ENCODE measurements at regions not wholly inside any gene's neighbourhood (a gene's known extent, or its start where the extent isn't known, plus 50 kb on each side); places are given as distances from the start of the nearest gene placed in this dataset.

DNA sequence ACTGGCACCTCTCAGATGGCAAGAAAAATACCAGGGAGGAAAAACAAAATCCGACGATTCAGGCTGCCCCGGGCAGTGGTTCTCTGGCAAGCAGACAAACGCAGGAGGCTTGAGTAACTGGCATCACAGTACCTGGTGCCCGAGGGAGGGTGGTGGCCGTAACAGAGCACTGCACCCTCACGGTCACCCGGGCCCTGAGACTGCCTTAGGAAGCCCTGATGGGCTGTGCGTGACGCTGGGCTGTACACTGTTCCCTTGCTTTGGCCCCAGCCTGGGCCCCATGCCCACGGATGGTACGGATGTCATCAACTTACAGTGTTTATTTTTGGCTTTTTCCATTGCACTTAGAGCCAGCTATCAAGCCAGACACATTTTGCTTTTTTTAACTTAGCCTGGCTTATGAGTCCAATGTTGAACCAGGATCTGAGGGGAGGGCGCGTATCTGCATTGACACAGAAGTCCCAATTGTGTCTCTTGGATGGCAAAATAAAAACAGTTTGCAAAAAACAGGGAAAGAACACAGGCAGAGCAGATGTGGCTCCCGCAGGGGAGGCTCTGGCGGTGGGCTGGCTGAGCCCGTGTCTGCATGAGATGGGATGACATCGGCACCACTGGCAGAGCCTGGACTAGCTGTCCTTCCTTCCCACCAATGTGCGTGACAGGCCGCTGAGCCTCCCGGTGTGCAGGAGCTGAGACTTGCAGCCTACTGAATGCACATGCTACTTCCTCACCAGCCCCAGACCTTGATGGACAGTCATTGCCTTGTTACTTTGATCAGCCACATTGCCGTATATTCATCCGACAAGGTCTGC is 287.7 kb downstream of the FOXL1 start:
- ATAC-seq (no peak), DNase-seq (no peak)
- intact Hi-C loops (cut with DNase I, micrococcal nuclease) = no loop called here

DNA sequence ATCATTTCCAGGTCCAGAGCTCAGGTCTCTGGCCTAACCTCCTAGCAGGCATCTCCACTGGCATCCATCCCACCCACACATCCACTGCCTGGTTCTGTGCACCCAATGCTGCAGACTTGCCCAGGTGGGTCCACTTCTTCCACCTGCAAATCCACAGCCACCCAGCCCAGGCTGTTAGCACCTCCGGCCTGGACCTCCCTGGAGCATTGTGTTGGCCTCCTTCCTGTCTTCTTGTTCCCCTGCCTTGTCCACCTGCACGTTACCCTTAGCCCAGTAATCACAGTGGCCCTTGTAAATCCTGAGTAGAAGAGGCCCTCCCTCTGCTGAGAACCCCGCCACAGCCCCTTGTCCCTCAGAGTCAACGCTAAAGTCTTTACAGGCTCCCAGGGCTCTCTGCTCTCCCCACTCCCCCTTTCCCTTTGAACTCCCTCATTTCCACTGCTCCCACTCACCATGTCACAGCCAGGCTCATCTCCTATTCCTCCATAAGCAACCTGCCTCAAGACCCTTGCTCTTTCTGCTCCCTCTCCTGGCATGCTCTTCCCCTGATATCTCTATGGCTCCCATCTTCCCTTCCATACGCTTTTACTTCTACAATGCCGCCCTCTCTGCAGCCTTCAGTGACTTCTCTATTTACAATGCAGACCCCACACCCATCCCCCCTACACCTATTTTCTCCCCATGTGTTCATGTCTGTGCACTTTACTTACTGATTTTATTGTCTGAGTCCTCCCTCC is 288.8 kb downstream of the FOXL1 start:
- intact Hi-C loops (cut with DNase I, micrococcal nuclease) = no loop called here
- no peak for DNase-seq
- ATAC-seq = no peak

DNA sequence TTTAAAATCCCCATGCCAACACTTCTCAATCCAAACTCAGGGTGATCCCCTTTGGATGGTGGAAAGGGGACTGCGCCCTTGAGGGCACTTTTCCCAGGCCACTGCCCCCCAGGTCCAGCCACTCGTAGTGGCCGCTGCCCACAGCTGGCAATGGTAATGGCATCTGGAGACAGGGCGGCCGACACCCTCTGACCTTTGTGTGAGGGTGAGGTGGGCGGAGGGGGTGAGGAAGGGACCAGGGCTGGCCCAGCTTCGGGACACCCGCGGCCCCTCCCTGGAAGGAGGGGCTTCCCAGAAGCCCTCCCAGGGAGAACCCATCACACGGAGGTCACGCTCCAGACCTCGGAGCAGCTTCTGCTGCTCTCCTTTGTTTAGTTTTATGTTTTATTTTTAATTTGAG is 289.7 kb downstream of the FOXL1 start:
- intact Hi-C loops (cut with DNase I, micrococcal nuclease) = no loop called here
- DNase-seq = no peak
- ATAC-seq = no peak

DNA sequence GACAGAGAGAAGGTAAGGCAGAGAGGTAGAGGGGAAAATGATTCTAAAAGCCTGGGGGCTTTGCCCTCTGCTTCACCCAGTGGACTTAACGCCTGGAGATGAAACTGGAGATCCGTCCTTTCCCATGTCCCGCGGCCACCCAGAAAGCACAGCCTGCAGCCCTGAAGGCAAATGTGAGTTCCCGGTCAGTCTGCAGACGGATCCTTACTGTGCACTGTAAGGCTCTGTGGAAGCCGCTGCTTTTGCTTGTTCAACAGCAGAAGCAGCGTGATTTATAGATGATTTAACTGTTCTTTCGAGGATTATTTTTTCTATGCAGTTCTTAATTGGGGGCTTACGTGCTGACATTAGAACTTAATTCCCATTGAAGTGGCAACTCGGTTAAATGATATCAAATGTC is 290.4 kb downstream of the FOXL1 start:
- no peak for DNase-seq
- intact Hi-C loops (cut with DNase I, micrococcal nuclease) = no loop called here
- ATAC-seq = no peak

DNA sequence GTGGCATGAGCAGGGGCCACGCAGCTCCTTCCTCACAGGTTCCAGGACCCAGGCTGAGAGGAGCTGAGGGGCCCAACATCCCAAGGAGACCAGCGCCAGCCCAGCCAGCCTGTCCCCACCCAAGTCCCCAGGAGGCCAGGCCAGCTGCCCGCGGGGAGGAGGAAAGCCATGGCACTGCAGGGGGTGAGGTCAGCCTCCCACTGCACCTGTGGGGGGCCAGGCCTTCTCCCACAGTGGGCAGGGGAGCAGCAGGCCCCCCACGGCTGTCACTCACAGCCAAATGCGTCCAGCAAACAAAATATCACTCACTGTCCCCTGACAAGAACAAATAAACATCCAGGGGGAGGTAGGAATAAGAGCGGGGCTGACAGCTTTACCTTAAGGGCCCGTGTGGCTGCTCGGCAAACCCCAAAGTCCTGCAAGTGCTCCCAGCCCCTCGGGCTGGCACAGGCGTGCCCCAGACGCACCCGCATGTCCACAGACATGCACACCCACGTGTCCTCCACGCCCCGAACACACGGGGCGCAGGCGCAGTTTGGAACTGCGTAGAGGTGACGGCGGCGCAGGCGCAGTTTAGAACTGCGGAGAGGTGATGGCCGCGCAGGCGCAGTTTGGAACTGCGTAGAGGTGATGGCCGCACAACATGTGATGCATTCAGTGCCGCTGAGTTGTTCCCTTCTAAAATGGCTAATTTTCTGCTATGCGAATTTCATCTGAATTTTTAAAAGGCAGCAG is 291.1 kb downstream of the FOXL1 start:
- no peak for ATAC-seq
- intact Hi-C loops (cut with DNase I, micrococcal nuclease) = no loop called here

DNA sequence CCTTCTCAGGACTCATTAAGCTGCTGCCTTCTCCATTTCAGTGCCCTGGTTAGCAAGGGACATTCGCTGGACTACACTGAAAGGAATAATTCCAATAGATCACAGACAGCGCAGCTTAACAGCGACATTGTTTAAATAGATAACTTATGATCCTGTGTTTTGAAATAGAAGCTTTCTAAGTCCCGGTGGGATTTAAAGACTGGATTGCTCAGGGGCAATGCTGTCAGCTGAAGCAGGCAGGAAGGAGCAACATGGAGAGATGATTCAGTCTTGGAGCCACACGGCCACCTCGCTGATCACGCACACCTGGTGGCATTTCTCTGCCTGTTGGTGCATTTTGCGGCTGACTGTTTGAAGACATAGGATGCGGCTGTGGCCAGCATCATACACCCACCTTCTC is 292.0 kb downstream of the FOXL1 start:
- intact Hi-C loops (cut with DNase I, micrococcal nuclease) = no loop called here
- no peak for DNase-seq
- ATAC-seq = no peak

More for the DNA sequence above, 291.1 kb downstream of the FOXL1 start:
- no peak for DNase-seq

GRCh38 chr16:86872131-86872530 is 293.8 kb downstream of the FOXL1 start:
- ATAC-seq = no peak
- no peak for DNase-seq
- intact Hi-C loops (cut with DNase I, micrococcal nuclease) = no loop called here

GRCh38 chr16:86872833-86873232 is 294.5 kb downstream of the FOXL1 start:
- ATAC-seq (no peak), DNase-seq (no peak)
- intact Hi-C loops (cut with DNase I, micrococcal nuclease) = no loop called here

DNA sequence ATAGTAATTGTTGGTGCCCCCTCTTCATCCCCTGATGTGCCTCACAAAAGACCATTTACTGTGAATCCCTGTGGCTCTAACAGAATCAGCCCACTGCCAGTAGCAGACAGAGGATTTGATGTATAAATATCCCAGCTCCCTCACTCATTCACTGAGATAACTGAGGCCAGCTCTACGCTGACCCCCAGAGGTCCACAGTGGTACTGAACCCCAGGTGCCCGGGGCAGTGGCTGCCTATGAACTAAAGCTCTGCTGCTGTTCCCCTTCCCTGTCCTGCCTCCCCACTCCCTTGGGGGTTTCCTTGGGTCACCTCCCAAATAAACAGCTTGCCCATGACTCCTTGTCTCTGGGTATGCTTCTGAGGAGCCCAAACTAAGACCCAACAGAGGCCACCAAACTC is 295.8 kb downstream of the FOXL1 start:
- intact Hi-C loops (cut with DNase I, micrococcal nuclease) = no loop called here
- peak; percentile 34 for ATAC-seq

GRCh38 chr16:86876499-86876898 is 298.1 kb downstream of the FOXL1 start:
- DNase-seq = no peak
- ATAC-seq = no peak
- intact Hi-C loops (cut with DNase I, micrococcal nuclease) = no loop called here

More for the DNA sequence above, 295.8 kb downstream of the FOXL1 start:
- no peak for DNase-seq

DNA sequence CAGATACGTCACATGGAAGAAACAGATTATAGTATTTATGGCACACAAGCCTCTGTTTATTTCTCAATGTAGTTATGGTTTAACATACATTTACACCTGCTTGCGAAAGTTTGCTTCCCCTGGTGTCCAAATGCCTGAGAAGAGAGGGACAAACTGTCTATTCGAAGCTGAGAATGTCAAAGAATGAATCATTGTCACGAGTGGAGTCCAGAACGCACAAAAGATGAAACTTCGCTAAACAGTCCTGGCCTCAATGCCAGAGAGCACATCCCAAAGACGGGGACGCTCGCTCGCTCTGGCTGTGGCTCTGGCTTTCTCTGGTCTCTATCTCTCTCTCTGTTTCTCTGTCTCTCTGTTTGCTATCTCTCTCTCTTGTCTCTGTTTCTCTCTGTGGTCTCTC is 298.8 kb downstream of the FOXL1 start:
- ATAC-seq (no peak), DNase-seq (no peak)
- intact Hi-C loops (cut with DNase I, micrococcal nuclease) = no loop called here

DNA sequence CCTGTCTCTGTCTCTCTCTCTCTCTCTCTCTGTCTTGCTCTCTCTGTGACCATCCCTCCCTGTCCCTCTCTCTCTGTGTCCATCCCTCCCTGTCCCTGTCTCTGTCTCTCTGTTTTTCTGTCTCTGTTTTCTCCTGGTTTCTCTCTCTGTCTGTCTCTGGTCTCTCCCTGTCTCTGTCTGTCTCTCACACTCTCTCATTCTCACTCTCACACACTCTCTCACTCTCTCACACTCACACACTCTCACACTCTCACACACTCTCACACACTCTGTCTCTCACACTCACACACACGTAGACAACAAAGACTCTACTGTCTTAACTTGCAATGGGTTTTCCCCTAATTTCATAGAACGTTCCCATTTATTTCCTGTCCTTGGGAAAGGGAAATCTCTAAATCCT is 299.5 kb downstream of the FOXL1 start:
- intact Hi-C loops (cut with DNase I, micrococcal nuclease) = no loop called here
- ATAC-seq (no peak), DNase-seq (no peak)

GRCh38 chr16:86878236-86879080 is 300.1 kb downstream of the FOXL1 start:
- ATAC-seq = no peak
- intact Hi-C loops (cut with DNase I, micrococcal nuclease) = no loop called here
- no peak for DNase-seq

GRCh38 chr16:86879268-86879667 is 300.9 kb downstream of the FOXL1 start:
- intact Hi-C loops (cut with DNase I, micrococcal nuclease) = no loop called here
- ATAC-seq (no peak), DNase-seq (no peak)

DNA sequence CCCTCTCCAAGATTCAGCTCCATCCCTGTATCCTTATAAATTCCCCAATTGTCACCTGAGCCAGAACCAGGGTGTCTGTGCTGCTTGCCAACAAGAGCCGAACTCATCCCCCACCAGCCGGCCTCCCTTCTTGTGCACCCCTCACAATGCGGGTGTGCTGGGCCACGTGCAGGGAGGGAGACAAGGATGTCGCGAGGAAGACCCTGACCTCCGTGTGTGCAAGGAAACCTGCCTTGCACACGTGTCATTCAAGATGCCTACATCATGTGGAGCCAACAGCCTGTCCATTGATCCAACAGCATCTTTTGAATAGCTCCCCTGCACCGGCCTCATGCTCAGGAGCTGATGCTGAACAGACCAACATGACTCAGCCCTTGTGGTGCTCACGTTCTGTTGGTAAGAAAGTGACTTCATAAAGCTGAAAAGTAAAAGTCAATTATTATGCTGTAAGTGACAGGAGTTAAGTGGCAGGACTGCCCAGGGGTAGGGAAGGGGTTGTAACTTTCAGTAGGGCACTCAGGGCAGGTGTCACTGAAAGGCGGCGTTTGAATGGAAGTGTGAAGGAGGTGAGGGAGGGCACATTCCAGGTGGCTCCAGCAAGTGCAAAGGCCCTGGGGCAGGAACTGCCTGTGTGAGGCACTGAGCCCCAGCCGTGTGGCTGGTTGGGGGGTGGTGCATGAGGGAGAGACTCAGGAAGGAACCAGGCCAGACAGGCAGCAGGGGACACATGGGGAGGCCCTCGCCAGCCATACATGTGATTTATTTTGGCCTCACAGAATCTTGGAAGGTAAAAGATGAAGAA is 302.2 kb downstream of the FOXL1 start:
- DNase-seq (no peak), ATAC-seq (no peak)
- intact Hi-C loops (cut with DNase I, micrococcal nuclease) = no loop called here

DNA sequence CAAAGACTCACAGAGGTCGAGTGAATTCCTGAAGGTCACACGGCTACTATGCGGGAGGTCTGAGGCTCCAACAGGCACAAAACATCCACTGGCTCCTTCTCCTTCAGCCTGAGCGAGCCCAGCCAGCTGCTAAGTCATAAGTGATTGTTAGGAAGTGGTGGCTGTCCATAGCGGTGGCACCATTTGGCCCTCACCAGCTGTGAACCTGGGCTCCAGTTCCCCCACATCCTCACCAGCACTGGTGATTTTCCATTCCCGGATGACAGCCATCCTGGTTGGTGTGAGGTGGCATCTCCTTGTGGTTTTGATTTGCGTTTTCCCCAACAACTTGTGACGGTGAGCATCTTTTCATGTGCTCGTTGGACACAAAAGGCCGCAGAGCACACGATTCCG is 302.8 kb downstream of the FOXL1 start:
- intact Hi-C loops (cut with DNase I, micrococcal nuclease) = no loop called here
- DNase-seq (no peak), ATAC-seq (no peak)

DNA sequence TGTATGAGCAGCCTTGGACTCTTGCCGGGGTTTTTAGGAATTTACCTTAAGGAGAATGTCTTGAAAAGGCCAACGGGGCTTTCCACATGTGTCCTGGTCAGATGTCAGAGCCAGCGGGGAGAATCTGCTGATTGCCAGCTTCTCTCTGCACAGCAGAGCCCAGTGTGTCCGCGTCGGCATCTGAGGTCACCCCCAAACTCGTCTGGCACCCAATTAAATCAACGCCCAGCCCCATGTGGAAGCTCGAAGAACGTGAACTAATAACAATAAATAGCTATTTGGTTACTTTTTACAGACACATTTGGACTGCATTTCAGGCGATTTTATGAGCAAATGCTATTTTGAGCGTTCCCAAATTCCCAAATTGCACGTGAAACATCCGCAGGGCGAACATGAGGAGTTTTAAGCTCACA is 303.5 kb downstream of the FOXL1 start:
- DNase-seq = no peak
- no peak for ATAC-seq
- intact Hi-C loops (cut with DNase I, micrococcal nuclease) = no loop called here

- intact Hi-C loops (cut with DNase I, micrococcal nuclease) = no loop called here
- DNase-seq (peak in 1 of 2 donors; percentile 8), ATAC-seq (no peak)
Measured at GRCh38 chr16:86882586-86883280, 304.4 kb downstream of the FOXL1 start.

All from left colon (tissue), 2 donors.